Vagina (tissue), 2 donors: ENCODE measurements at regions not wholly inside any gene's neighbourhood (a gene's known extent, or its start where the extent isn't known, plus 50 kb on each side); places are given as distances from the start of the nearest gene placed in this dataset.

ENCODE experiments used
- DNase-seq, 2 donors: peaks; one replicate each; pipeline ENCODE4 v3.0.0-alpha.2; 2017; ENCODE audit errors: extremely low spot score in 2 of 2
- H3K27ac ChIP-seq: fragments of 200-600 bp; sonication (generic); one replicate; pipeline ENCODE4 v1.5.1; 2019
- H3K27me3 ChIP-seq: fragments of 200-600 bp; sonication (generic); one replicate; pipeline ENCODE4 v1.5.1; 2019
- H3K36me3 ChIP-seq, 2 donors: fragments of 200-600 bp; sonication (generic); one replicate each; pipeline ENCODE4 v1.5.1; 2017 to 2019
- H3K4me1 ChIP-seq: fragments of 200-600 bp; sonication (generic); one replicate; pipeline ENCODE4 v1.5.1; 2019
- H3K4me3 ChIP-seq, 2 donors: fragments of 200-600 bp; sonication (generic); 1 replicate in 1 of 2; 2 replicates in 1 of 2; pipeline ENCODE4 v1.5.1; 2016 to 2019
- H3K9me3 ChIP-seq: fragments of 200-600 bp; sonication (generic); one replicate; pipeline ENCODE4 v1.5.1; 2019
- POLR2A ChIP-seq, 2 donors: fragments of 450-650 bp; IDR thresholded peaks; one replicate each; pipeline ENCODE4 v1.6.1; 2017; ENCODE audit warnings: antibody characterized with exemption in 2 of 2, mild to moderate bottlenecking in 2 of 2, moderate library complexity in 2 of 2
- POLR2AphosphoS5 ChIP-seq, 2 donors: sonication (generic); formaldehyde crosslinking; IDR thresholded peaks; one replicate each; pipeline ENCODE4 v1.9.0; 2017; ENCODE audit warnings: antibody characterized with exemption in 2 of 2, mild to moderate bottlenecking in 2 of 2, low read depth in 1 of 2; ENCODE audit not compliant: insufficient read depth in 1 of 2
- intact Hi-C: fragments of 100-400 bp; cut with DNase I; formaldehyde crosslinking; loops from one replicate; pipeline ENCODE4 v1.15.1; 2023
- TF ChIP-seq, protein P1 (sequence below), 3 experiments: fragments of 450-650 bp in 2 of 3; fragments of 200-600 bp in 1 of 3; sonication (generic) in 1 of 3; IDR thresholded peaks; one replicate each; pipeline ENCODE4 v1.5.1; 2017 to 2019; ENCODE audit warnings: antibody characterized with exemption in 3 of 3, mild to moderate bottlenecking in 2 of 3, moderate library complexity in 2 of 3

DNA sequence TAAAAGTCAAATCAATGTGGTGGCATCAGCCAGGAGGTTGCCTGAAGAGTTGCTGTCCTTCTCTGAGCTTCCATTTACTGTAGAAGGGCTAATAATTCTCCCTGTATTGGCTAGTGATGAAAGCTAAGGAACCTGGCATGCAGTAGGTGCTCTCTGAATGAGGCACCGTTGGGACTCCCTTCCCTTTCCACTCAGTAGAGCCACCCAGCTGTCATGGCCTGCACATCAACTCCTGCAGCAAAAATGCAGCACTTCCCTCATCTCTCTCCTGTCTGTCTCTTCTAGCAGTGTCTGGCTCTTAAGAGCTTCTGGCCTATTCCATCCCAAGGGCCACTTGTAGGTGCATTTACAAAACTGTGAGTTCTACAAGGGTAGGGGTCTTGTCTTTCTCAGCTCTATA lies 369.0 kb downstream of the MATN1 start:
- DNase-seq = peak in 1 of 2 donors; percentile 14
- H3K27ac ChIP-seq = no peak overlapping the region
- H3K9me3 ChIP-seq = no peaks in the 10 kb centered on the region
- no peaks in the 10 kb centered on the region for H3K4me1 ChIP-seq
- H3K27me3 ChIP-seq = no peaks in the 10 kb centered on the region
- H3K4me3 ChIP-seq = no peak overlapping the region
- TF ChIP-seq POLR2A (IDR thresholded peaks at IDR 0.05) (no peak), POLR2AphosphoS5 (IDR thresholded peaks at IDR 0.05; ENCODE audit: insufficient read depth in 1 of 2, low read depth in 1 of 2) (no peak)
- TF ChIP-seq, protein P1, sequence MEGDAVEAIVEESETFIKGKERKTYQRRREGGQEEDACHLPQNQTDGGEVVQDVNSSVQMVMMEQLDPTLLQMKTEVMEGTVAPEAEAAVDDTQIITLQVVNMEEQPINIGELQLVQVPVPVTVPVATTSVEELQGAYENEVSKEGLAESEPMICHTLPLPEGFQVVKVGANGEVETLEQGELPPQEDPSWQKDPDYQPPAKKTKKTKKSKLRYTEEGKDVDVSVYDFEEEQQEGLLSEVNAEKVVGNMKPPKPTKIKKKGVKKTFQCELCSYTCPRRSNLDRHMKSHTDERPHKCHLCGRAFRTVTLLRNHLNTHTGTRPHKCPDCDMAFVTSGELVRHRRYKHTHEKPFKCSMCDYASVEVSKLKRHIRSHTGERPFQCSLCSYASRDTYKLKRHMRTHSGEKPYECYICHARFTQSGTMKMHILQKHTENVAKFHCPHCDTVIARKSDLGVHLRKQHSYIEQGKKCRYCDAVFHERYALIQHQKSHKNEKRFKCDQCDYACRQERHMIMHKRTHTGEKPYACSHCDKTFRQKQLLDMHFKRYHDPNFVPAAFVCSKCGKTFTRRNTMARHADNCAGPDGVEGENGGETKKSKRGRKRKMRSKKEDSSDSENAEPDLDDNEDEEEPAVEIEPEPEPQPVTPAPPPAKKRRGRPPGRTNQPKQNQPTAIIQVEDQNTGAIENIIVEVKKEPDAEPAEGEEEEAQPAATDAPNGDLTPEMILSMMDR (IDR thresholded peaks at IDR 0.05) = no peak
- intact Hi-C loops = no loop called here
- H3K36me3 ChIP-seq = no peaks in the 10 kb centered on the region

DNA sequence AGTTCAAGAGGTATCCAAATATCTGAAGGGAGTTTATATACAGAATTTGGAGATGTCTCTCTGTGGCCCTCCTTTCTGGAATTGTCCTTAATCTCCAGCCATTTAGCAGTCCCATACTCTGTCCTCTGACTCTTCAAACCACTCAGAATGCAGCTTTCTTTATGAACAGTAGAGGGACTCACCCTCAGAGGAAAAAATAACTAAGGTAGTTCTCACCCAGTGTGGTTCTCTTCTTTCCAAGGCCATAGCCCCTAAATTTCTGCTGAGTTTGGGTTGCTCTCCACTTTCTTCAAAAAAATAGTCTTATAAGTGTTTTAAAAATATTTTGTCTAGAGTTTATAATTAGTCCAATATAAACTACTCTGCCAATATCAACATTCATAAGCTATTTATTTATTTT lies 369.7 kb downstream of the MATN1 start:
- TF ChIP-seq, protein P1 (IDR thresholded peaks at IDR 0.05) = peak in 1 of 3 experiments; percentile 23
- no peak for TF ChIP-seq POLR2AphosphoS5 (IDR thresholded peaks at IDR 0.05; ENCODE audit: insufficient read depth in 1 of 2, low read depth in 1 of 2)
- Histone ChIP-seq H3K4me3 (no peak overlapping the region), H3K27me3 (no peaks in the 10 kb centered on the region), H3K9me3 (no peaks in the 10 kb centered on the region), H3K27ac (no peak overlapping the region), H3K36me3 (no peaks in the 10 kb centered on the region), H3K4me1 (no peaks in the 10 kb centered on the region)
- intact Hi-C loops = no loop called here
- peak in 1 of 2 donors; percentile 2 for DNase-seq

DNA sequence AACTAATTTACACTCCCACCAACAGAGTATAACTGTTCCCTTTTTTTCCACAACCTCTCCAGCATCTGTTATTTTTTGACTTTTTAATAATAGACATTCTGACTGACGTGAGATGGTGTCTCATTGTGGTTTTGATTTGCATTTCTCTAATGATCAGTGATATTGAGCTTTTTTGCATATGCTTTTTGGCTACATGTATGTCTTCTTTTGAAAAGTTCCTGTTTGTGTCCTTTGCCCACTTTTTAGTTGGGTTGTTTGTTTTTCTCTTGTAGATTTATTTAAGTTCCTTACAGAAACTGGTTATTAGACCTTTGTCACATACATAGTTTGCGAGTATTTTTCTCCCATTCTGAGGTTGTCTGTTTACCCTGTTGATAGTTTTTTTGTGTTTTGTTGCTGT lies 375.2 kb downstream of the MATN1 start:
- no peak for DNase-seq
- TF ChIP-seq POLR2A (IDR thresholded peaks at IDR 0.05) (no peak), POLR2AphosphoS5 (IDR thresholded peaks at IDR 0.05; ENCODE audit: insufficient read depth in 1 of 2, low read depth in 1 of 2) (no peak)
- TF ChIP-seq, protein P1 (IDR thresholded peaks at IDR 0.05) = no peak
- H3K4me3 ChIP-seq = no peak overlapping the region
- H3K27ac ChIP-seq = no peak overlapping the region
- H3K36me3 ChIP-seq = no peaks in the 10 kb centered on the region
- intact Hi-C loops = no loop called here
- no peaks in the 10 kb centered on the region for H3K4me1 ChIP-seq
- H3K9me3 ChIP-seq = no peaks in the 10 kb centered on the region
- H3K27me3 ChIP-seq = no peaks in the 10 kb centered on the region

DNA sequence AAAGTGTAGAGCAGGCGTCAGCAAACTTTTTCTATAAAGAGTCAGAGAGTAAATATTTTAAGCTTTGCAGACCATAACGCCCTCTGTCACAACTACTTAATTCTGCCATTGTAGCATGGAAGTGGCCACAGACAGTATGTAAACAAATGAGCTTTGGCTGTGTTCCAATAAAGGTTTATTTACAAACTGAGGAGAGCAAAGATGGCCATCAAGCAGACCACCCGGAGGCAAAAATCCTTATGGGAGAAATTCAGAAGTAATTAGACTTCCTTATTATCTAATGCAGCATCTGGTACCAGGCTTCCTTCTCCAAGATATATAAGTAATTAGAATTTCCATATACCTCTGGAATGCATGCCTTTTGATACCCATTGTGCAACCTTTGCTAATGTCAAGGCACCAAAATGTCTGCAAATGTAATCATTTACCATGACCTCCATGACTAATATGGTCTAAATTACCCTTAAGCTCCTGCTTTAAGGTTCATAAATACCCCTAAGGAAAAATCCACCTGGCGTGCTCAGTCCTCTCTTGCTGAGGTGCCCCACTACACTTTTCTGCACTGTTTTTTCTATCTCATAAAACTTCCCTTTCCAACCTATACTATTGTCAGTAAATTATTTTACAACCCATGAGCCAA lies 377.8 kb downstream of the MATN1 start:
- intact Hi-C loops = no loop called here

DNA sequence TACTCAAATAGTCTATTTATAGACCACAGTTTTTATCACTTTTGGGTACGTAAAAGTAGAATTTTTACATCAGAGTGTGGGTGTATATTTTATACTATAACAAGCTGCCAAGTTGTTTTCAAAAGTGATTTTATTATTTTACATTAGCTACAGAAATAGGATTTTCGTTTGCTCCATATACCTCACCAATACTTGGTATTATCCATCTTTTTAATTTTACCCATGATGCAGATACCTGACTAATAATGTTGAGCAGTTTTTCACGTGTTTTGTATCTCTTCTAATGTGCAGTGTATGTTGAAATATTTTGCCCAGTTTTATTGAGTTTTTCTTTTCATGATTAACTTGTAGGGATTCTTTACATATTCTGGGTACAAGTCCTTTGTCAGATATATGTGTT lies 379.8 kb downstream of the MATN1 start:
- TF ChIP-seq POLR2AphosphoS5 (IDR thresholded peaks at IDR 0.05; ENCODE audit: insufficient read depth in 1 of 2, low read depth in 1 of 2) = no peak
- TF ChIP-seq POLR2A (IDR thresholded peaks at IDR 0.05) = no peak
- TF ChIP-seq, protein P1 (IDR thresholded peaks at IDR 0.05) = no peak
- Histone ChIP-seq H3K36me3 (no peaks in the 10 kb centered on the region), H3K27ac (no peak overlapping the region), H3K4me3 (no peak overlapping the region), H3K4me1 (no peaks in the 10 kb centered on the region), H3K9me3 (no peaks in the 10 kb centered on the region), H3K27me3 (no peaks in the 10 kb centered on the region)
- intact Hi-C loops = no loop called here
- no peak for DNase-seq

More for the DNA sequence above, 377.8 kb downstream of the MATN1 start:
- Histone ChIP-seq H3K4me1 (no peaks in the 10 kb centered on the region), H3K4me3 (no peak overlapping the region), H3K9me3 (no peaks in the 10 kb centered on the region), H3K27me3 (no peaks in the 10 kb centered on the region), H3K36me3 (no peaks in the 10 kb centered on the region), H3K27ac (no peak overlapping the region)
- peak in 1 of 2 donors; percentile 0 for DNase-seq
- no peak for TF ChIP-seq POLR2A (IDR thresholded peaks at IDR 0.05)
- TF ChIP-seq, protein P1 (IDR thresholded peaks at IDR 0.05) = no peak
- no peak for TF ChIP-seq POLR2AphosphoS5 (IDR thresholded peaks at IDR 0.05; ENCODE audit: insufficient read depth in 1 of 2, low read depth in 1 of 2)
